Stimulated activated CD4-positive, alpha-beta T cell treated with anti-CD3 and anti-CD28 coated beads, Interleukin-12 subunit alpha, Interleukin-12 subunit beta, amount 100 ng/mL, for 48 hours (primary cell): ENCODE measurements at regions not wholly inside any gene's neighbourhood (a gene's known extent, or its start where the extent isn't known, plus 50 kb on each side); places are given as distances from the start of the nearest gene placed in this dataset.
A peak's percentile ranks its signal among the peaks of the same experiment; 100 is the strongest.

ENCODE experiments used
- DNase-seq, 3 donors: peaks; one replicate each; pipeline ENCODE4 v3.0.0-alpha.2; 2020; ENCODE audit warnings: low read depth in 2 of 3, low spot score in 1 of 3

DNA sequence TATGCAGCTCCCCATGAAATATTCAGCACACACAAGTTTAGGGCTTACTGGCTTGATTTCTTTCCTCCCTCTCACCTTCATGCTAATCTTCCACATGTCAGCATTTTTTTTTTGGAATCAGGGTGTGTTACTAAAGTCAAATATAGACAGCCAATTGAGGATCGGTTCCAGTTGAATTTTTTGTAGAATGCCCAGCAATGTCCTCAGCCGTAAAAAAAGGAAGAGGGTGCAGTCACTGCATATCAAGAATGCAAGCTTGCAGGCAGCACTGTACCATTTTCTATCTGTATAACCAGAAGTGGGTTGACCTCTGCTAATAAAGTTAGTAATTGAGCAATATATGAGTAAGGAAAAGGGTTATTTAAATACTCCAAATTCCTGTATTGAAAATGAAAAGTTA lies 51.4 kb upstream of the CHMP2B start:
- no peak for DNase-seq

DNA sequence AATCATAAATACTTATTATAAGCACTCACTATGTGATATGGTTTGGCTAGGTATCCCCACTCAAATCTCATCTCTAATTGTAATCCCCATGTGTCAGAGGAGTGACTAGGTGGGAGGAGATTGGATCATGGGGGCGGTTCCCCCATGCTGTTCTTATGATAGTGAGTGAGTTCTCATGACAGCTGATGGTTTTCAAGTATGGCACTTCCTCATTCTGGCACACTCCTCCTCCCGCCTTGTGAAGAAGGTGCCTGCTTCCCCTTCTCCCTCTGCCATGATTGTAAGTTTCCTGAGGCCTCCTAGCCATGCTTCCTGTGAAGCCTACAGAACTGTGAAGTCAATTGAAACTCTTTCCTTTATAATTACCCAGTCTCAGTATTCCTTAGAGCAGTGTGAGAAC lies 53.3 kb upstream of the CHMP2B start:
- no peak for DNase-seq

DNA sequence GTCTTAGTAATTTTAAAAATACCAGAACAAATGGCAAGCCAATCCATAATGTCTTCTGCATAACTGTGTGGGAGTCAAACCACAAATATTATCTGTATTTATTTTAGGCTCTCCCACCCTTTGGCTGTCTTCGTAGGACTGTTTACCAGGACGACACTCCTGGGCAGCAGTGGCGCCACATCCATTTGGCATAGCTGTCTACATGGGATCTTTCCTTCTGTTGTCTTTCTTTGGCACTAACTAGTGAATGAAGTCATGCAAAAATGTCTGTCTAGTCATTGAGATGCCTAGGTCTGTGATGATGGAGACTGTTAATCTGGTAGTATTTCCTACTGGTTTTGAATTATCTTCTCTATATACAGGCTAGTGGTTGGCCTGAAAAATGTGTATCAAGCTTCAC lies 54.0 kb upstream of the CHMP2B start:
- no peak for DNase-seq

DNA sequence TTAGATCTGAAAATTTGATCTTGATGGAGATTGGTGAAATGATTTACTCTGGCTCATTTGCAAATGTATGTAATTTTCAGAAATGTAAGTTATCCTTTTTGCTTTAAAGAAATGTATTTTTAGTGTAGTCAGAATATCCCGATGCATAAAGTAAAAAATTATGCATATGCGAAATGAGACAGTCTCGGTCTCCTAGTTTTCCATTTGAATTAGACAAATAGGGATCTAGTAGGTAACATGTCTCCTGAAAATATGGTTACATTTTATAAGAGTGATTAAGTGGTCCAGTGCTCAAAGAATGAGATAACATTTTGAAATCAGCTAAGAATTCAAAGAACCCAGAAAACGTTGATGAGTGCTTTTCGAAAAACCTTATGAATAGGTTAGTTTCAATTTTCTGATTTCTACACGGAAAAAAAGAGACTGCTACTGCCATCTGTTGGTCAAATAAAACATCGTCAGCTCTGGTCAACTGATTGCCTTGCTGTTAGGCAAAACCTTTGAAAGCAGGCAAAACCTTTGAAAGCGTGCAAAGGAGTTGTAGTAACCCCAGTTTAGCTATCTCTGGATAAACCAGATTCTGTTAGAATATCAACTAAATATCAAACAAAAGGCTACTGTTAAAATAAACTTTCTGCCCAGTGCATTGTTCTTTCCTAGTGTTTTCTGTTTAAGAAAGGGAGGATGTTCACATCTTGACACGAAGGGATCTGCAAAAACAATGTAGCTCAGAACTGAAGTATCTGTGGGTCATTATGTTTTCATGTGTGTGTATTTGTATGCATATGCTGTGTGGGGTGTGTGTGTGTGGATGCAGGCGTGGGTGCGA lies 59.3 kb upstream of the CHMP2B start:
- DNase-seq: peak in 1 of 3 donors; percentile 43

DNA sequence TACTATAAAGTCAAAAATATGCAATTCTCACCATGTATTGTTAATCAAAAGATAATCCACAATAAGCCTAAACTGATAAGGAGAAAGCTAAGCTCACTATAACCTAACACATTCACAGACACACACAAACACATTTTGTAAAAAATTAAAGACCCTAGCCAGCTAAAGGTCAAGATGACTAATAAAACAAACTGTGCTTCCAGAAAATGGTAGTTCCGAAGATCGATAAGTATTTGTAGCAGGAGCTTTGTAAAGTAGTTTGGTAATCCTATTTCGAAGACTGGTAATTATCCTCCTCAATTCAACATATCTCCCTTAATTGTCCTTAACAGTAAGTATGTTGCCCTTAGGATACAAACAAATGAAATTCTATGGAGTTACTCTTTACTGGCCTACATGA lies 62.9 kb upstream of the CHMP2B start:
- DNase-seq: no peak

DNA sequence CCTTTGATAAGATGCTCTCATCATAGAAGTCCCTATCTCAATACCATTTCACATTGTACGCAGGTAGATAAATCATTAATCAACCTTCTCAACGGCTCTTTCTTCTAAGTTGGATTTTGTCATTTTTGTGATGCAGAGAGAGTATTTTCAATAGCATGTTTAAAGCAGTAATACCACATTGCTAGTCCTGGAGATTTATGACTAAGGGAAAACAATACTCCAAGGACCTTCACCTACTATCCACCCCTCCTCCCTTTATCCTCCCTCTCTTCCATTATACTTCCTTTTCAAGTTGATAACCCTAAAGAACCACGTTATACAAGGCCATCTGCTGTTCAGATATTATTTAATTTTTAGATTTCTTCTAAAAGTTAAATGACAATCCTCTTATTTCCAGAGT lies 65.3 kb upstream of the CHMP2B start:
- no peak for DNase-seq

DNA sequence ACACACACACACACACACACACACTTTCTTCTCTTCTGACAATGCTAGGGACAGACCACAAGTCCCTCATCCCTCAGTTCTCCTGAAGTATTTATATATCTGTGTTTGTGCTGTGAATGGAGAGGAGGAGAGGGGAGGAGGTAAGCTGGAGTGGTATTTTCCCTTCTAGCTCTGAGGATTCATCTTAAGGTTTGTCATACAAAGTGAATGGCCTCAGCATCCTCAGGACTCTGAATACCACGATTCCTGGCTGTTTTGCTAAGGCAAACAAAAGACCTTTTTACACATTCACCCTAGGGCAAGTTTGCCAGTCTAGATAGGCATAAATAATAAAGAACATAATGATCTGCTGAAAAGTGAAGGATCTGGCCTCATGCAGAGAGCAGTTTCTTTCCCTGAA lies 65.7 kb upstream of the CHMP2B start:
- no peak for DNase-seq

DNA sequence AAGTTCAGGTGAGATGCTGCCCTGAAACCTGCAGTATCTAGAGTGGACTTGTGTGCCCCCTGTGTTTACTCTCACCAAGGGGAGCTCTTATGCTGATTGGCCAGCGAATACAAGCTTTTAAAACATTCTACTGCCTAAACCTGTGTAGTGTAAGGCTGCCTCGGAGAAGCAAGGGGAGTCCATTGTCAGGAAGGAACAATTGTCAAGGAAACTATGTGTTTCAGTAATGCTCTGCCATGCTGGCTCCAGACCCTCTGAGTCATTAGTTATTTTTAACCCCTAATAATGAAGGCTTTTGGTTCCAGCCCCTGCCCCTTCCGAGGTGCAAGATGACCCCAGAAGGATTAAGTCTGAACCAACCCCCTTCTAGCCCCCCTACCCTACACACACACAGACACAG lies 66.1 kb upstream of the CHMP2B start:
- no peak for DNase-seq

DNA sequence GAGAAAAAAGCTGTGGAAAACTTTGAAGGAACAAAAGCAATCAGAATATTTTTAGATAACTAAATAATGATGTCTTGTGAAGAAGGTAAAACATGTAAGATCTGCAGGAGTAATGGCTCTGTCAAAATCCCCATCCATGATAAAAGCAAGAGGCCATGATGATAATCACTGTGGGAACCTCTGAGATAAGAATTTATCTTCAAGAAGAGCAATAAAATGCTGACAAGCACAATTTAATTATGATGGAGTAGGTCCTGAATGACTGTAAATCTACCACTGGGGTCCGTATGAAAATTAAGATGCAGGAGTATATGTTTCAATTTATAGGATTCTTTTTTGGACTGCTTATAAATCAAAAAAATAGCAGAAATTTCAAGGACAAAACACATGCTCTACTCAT lies 68.3 kb upstream of the CHMP2B start:
- DNase-seq: no peak

DNA sequence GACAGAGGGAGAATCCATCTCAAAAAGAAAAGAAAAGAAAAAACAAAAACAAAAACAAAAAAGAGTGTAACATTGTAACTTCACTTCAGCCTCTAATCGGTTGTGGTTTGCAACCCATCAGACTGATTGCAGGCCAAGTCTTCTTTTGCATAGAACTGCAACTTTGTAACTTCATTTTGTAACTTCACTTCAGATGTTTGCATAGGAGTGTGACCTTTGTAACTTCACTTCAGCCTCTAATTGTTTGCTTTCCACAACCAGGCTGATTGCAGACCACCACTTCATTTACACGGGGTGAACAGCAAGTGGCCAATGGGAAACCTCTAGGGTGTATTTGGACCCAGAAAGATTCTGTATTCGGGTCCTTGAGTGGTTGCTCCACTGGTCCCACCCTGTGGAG lies 79.1 kb upstream of the CHMP2B start:
- DNase-seq: no peak

DNA sequence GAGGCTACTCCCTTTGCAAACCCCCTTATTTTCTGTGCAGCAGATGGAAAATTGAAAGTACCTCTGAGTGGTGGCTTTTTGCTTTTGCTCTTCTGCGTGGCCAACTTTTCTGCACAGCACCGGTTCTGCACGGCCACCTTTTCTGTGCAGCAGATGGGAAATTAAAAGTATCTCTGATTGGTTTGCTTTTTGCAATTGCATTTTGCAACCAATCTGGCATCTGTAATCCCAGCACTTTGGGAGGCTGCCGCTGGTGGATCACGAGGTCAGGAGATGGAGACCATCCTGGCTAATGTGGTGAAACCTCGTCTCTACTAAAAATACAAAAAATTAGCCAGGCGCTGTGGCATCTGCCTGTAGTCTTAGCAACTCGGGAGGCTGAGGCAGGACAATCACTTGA lies 79.5 kb upstream of the CHMP2B start:
- no peak for DNase-seq

DNA sequence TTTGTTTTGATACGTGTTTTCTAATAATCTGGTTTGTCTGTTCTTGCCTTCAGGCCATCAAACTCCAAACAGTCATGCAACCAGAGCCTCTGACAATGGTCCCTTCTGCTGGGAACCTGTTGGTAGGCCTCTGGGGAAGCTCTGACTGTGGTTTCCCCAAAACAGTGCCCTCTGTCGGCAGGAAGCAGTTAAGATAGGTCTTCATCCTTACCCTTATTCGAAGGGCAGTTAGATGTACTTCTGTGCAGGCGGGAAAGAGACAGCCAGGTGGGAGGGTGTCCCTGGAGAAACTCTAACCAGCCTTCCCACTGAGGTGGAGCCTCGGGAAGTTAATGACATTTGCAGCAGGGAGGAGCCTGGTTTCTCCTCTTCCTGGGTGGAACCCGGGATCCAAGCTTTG lies 81.6 kb upstream of the CHMP2B start:
- DNase-seq: peak in 1 of 3 donors; percentile 5

DNA sequence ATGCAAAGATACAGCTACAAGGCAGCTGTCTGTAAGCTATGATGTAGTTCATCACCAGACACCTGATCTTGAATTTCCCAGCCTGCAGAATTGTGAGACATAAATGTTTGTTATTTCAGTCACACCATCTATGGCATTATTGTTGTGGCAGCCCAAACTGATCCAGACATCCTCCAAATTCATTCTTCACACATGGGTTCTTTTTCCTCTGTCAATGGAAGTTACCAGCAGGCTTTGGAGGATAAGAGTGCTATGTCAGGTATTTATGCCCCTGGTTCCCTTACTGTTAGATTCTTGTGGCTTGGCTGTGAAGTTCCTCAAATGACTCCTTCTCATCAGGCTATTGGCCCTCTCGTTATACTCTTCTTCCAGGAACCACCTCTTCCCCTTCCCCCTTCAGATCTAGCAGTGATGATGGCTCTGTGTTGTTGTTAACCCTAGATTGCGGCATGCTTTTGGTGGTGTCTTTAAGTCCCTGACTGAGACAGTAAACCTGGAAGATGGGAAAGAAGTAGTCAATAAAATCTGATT lies 91.0 kb upstream of the CHMP2B start:
- DNase-seq: no peak

DNA sequence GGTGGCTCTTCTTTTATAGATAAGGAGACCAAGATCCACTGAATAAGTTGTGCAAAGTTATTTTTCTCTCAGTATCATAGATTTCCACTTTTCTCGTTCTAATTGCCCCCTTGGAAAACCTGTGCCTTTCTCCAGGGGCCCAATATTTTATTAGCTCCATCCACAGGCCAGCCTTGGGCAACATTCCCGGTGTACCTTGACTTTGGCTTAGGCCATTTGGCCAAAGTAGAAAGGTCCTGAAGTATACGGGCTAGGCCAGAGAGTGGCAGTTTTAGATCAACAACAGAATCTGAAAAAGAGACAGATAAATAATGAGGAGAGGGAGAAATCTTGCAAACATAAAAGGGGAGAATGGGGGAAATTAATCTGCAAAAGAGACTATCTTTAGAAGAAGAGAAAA lies 91.7 kb upstream of the CHMP2B start:
- no peak for DNase-seq

DNA sequence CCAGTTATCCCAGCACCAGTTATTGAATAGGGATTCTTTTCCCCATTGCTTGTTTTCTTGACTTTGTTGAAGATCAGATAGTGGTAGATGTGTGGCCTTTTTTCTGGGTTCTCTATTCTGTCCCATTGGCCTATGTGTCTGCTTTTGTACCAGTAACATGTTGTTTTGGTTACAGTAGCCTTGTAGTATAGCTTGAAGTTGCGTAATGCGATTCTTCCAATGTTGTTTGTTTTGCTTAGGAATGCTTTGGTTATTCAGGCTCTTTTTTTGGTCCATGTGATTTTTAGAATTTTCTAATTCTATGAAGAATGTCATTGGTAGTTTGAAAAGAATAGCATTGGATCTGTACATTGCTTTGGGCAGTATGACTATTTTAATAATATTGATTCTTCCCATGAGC lies 94.3 kb upstream of the CHMP2B start:
- DNase-seq: no peak

DNA sequence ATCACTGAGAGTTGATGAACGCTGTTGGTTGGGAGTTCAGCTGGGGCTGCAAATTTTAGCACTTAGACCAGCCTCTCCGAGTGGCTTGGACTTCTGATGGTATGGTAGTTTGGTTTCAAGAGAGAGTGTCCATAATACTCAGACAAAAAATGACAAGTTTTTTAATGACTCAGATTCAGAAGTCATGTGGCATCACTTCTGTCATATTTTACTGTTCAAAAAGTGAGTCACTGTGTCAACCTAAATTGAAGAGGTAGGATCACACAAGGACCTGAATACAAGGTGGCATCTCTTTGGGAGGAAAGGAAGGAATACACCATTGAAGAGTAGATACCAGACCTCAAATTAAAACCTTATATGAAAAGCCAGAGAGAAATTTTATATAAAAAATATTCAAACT lies 99.1 kb upstream of the CHMP2B start:
- DNase-seq: no peak

DNA sequence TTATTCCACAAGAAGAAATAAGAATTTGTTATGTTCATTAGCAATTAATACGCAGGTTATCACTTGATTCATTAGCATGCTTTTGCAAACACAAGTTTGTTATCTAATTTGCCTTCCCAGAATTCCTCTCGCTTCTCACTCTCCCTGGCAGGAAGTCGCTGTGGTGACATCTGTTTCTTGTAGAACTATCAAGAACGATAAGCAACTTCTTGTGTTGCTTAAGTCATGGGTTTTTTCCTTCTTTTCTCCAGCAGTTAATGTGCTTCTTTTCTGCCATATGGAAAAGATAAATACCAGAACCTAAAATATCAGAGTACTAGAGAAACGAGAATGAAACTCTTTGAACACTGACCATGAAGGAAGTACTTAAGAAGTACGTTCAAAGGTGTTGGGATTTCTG lies 99.8 kb upstream of the CHMP2B start:
- DNase-seq: no peak

DNA sequence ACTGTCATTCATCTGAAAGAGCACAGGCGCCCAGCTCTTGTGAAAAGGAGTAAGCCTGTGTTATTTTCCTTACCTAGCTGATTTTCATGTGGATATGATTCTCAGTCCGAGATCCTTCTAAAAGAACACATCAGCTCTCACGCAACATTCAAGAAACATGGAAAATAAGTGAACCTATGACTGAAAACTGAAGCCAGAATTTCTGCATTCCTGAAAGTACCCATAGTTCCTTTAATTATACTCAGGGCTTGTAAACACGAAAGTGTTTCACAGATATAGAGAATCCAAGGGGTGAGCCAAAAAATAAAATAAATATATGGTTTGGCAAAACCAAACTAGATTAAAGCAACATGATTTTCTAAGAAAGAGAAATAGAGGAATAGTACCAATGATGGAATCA lies 100.8 kb upstream of the CHMP2B start:
- no peak for DNase-seq

DNA sequence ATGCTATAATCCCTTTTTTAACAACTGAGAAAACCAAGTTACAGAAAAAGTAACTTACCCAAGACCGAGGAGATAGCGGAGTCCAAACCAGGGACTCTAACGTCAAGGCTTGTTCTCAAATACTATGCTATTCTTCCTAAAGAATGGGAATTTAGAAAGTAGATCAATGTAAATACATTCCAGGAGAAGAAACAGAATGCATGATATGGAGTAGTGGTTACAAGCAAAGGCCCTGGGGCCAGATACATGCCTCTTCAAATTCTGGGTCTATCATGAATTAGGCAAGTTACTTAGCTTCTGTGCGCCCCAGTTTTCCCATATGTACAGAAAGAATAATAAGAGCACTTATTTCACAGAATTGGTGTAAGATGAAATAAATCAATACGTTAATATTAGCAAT lies 102.0 kb upstream of the CHMP2B start:
- DNase-seq: no peak

DNA sequence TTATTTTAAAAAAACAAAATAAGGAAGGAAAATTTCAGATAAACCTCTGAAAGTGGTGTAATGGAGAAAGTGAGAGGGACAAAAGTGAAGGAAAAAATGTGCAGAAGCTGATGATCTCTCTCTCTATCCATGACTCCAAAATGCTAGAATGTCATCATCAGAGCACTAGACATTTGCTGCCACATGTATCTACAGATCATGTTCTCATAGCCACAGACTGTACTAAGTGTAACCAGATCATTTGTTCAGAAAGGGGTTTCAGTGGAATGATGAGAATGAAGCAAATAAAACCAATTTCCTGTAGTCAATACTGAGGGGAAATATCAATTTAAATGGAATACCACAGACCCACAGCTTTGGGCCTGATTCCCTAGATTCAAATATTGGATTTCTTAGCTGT lies 104.3 kb upstream of the CHMP2B start:
- no peak for DNase-seq

DNA sequence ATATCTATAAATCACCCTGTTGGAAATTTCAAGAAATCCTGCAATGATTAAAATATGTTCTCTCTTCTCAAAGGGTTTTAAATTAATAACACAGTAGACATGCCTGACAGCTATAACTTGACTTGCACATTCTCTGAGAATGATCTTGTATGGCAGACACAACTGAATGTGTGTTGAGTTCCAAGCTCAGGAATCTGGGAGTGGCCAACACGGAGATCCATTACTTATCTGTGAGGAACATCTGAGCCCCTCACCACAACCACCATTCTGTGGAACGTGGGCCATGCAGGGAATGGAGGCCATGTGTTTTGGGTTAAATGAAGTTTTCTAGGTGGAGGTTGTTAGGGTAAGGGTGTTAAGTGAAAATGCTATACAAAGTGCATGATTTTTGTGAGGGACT lies 105.3 kb upstream of the CHMP2B start:
- DNase-seq: no peak

DNA sequence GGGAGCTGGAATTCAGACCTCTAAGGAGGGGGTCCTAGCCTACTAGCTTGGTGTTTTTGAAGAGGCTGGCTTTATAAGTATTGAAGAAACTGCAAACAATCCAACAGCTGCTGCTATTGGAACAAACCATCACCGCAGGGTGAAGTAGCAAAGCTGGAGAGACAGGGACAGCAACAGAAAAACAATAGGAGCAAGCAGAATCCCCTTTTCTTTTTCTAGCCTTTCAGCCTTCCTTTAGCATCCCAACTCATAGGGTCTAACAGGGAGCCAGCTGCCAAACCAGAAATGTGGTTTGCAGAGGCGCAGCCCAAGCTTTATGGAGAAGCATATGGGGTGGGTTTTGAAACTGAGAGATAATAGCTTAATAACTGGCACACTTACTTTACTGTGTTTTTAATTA lies 106.2 kb upstream of the CHMP2B start:
- no peak for DNase-seq

DNA sequence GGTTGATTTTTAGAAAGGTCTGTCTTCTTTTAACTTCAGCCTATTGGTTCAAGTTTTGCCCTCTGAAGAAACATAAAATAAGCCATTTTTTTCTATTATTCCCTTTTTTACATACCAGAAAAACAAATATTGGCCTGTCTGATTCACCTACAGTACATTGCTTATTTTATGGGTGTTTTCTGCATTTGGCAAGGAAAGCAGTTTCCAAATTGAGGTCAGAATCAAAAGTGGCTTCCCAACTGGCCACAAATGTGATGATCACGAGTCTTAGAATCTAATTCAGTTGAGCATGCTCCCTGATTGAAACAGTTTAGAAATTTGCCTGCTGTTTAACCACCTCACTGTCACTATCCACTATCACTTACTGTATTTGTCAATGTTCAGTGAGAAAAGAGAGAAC lies 106.9 kb upstream of the CHMP2B start:
- no peak for DNase-seq
